Left ventricle myocardium superior (tissue), 1 donor: ENCODE measurements at regions not wholly inside any gene's neighbourhood (a gene's known extent, or its start where the extent isn't known, plus 50 kb on each side); places are given as distances from the start of the nearest gene placed in this dataset.
"Not testable (repeated sequence)": the region's sequence is repeated elsewhere in the genome, so short reads cannot be mapped to it uniquely, and the experiment has no call there.

Experiments
- ATAC-seq: fragments of 200-7000 bp; cut with Tn5 transposase; one replicate; pipeline ENCODE4 v1.9.1; 2020; ENCODE audit warnings: mild to moderate bottlenecking, moderate library complexity
- DNase-seq: peaks from one replicate; pipeline ENCODE4 v3.0.0-alpha.2; 2020
- intact Hi-C: fragments of 100-400 bp; cut with micrococcal nuclease; formaldehyde crosslinking; loops from one replicate; pipeline ENCODE4 v1.11.0; 2022
- donor health status: DM: no; HTN: yes; CAD: no; lungs with severe emphysema.

GRCh38 chr15:23750179-23750578 lies 63.1 kb upstream of the NDN start:
- no peak for DNase-seq
- intact Hi-C loops = no loop called here
- ATAC-seq = no peak

DNA sequence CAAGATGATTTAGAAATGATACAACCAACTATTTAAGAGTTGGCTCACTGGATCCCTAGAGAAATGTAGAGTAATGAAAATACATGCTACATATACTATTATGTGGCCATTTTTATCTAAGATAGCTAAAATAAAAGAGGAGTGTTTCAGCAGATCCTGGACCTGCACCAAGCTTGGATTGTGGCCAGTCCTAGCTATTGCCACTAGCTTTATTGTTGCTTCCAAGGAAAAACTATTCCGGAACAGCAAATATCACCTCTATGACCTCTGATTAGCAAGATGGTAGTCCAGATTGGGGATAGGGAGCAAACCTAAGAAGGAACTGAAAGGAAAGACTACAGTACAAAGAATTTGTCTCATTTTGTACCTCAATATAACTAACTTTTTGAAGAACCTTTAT lies 63.7 kb upstream of the NDN start:
- DNase-seq (no peak), ATAC-seq (no peak)
- intact Hi-C loops = no loop called here

- intact Hi-C loops = no loop called here
- no peak for ATAC-seq
These were observed 66.1 kb upstream of the NDN start for GRCh38 chr15:23753248-23753647.

DNA sequence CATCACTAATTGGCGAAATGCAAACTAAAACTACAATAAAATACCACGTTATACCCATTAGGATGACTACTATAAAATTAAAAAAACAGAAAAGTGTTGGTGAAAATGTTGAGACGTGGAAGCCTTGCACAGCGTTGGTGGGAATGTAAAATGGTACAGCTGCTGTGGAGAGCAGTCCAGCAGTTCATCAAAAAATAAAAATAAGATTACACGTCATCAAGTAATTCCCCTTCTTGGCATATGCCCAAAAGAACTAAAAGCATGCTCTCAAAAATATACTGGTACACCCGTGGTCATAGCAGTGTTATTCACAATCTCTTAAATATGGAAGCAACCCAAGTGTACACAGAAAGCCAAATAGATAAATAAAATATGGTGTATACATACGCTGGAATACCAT lies 71.8 kb upstream of the NDN start:
- intact Hi-C loops = no loop called here
- ATAC-seq (no peak), DNase-seq (no peak)

More at GRCh38 chr15:23753248-23753647, 66.1 kb upstream of the NDN start:
- no peak for DNase-seq

- ATAC-seq (no peak), DNase-seq (no peak)
- intact Hi-C loops = no loop called here
These were observed 72.9 kb upstream of the NDN start for GRCh38 chr15:23760024-23760423.

- ATAC-seq (no peak), DNase-seq (no peak)
- intact Hi-C loops = no loop called here
These were observed 74.3 kb upstream of the NDN start for GRCh38 chr15:23761386-23761785.

- intact Hi-C loops = no loop called here
- no peak for ATAC-seq
- DNase-seq = no peak
These were observed 74.9 kb upstream of the NDN start for GRCh38 chr15:23762026-23762425.

DNA sequence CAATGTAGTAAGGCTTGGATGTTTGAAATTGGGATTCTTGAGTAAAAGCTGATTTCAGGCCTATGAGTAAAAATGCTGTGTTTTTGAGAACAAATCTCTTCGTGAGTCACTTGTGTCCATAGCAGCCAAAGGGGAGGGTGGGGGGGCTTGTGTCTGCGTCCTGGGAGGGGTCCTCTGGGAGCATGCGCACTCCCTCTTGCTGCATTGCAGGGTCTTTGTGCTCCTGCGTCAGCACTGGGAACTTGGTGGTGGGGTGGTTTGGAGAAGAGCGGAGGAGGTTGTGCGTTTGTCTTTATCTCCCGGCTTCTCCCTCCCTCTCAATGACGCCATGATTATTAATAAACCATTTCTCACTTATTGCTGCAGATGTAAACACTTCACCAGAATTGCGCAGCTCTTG lies 75.9 kb upstream of the NDN start:
- DNase-seq (no peak), ATAC-seq (no peak)
- intact Hi-C loops = no loop called here

- intact Hi-C loops = no loop called here
- DNase-seq = no peak
- ATAC-seq = no peak
These were observed 77.2 kb upstream of the NDN start for GRCh38 chr15:23764306-23764705.

DNA sequence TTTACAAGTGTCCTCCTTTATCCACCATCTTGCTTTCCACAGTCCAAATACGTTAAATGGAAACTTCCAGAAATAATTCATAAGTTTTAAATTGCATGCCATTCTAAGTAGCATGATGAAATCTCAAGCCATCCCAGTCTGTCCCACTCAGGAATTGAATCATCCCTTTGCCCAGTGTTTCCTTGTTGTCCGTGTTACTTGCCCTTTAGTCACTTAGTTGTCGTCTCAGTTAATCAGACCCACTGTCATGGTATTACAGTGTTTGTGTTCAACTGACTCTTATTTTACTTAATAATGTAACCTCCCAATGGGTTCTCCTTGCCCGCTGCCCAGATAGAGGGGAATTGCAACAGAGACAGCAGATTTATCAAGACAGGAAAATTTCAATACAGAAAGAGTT lies 77.6 kb upstream of the NDN start:
- intact Hi-C loops = no loop called here
- ATAC-seq = no peak

DNA sequence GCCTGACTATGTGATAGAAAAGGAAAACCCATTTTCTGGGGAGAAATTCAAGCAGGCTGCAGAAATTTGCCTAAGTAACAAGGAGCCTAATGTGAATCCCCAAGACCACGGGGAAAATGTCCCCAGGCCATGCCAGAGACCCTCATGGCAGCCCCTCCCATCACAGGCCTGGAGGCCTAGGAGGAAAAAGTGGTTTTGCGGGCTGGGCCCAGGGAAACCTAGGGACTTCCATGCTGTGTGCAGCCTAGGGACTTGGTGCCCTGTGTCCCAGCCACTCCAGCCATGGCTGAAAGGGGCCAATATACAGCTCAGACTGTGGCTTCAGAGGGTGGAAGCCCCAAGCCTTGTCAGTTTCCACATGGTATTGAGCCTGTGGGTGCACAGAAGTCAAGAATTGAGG lies 79.7 kb upstream of the NDN start:
- DNase-seq, intact Hi-C loops, ATAC-seq: not testable (repeated sequence)

More for the DNA sequence above, 77.6 kb upstream of the NDN start:
- DNase-seq = no peak

DNA sequence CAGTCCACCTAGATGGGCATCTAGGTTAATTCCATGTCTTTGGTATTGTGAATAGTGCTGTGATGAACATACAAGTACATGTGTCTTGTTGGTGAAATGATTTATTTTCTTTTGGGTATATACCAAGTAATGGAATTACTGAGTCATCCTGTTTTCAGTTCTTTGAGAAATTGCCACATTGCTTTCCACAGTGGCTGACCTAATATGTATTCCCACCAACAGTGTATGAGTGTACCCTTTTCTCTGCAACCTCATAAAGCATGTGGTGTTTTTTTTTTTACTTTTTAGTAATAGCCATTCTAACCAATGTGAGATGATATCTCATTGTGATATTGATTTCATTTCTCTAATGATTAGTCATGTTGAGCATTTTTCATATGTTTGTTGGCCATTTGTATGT lies 86.0 kb upstream of the NDN start:
- intact Hi-C loops = no loop called here
- ATAC-seq (no peak), DNase-seq (no peak)

DNA sequence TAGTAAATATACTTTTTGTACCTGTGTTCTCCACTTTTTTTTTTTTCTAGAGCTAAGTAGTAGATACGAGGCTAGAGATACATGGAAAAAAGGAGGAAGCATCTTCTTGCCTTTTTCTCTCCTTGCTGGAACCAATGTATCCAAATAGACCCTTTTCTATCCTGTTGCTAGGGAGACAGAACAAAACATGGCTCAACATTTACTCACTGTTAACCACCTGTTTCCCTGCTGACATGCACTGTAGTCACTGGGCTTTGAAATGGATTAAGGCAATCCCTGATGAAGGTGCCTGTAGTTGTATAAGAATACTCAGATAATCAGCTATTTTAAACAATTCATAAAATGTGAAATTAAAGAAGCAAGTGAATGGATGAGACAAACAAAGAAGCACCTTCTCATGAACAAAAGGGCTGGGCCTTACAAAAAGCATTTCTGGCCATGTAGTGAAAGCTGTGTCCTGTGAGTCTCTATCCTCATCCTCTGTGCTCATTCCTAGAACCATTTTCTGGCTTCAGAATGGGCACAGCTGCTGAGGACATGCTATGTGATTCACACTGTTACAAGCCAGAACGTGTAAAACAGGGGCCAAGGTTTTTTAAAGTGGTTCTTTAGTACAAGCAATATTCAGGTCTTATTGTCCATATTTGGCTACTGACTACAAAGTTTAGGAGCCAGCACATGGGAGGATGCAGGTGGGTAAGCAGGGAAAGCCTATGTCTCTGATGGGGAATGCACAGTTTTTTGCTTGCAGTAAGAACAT lies 100.4 kb upstream of the NDN start:
- intact Hi-C loops = no loop called here
- DNase-seq (no peak), ATAC-seq (no peak)

GRCh38 chr15:23793191-23793680 lies 106.1 kb upstream of the NDN start:
- no peak for DNase-seq
- intact Hi-C loops = no loop called here
- no peak for ATAC-seq

- ATAC-seq (no peak), DNase-seq (no peak)
- intact Hi-C loops = no loop called here
These were observed 110.8 kb upstream of the NDN start for GRCh38 chr15:23797747-23798446.

GRCh38 chr15:23801881-23802280 lies 114.8 kb upstream of the NDN start:
- DNase-seq = no peak
- intact Hi-C loops = no loop called here
- no peak for ATAC-seq

DNA sequence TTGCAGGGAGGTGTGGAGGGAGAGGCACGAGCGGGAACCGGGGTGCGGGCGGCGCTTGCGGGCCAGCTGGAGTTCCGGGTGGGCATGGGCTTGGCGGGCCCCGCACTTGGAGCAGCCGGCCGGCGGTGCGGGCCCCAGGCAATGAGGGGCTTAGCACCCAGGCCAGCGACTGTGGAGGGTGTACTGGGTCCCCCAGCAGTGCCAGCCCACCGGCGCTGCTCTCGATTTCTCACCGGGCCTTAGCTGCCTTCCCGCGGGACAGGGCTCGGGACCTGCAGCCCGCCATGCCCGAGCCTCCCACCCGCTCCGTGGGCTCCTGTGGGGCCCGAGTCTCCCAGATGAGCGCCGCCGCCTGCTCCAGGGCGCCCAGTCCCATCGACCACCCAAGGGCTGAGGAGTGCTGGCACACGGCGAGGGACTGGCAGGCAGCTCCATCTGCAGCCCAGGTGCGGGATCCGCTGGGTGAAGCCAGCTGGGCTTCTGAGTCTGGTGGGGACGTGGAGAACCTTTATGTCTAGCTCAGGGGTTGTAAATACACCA lies 115.9 kb upstream of the NDN start:
- DNase-seq, ATAC-seq, intact Hi-C loops: not testable (repeated sequence)

- ATAC-seq = no peak
- intact Hi-C loops = no loop called here
These were observed 119.9 kb upstream of the NDN start for GRCh38 chr15:23806980-23807379.

DNA sequence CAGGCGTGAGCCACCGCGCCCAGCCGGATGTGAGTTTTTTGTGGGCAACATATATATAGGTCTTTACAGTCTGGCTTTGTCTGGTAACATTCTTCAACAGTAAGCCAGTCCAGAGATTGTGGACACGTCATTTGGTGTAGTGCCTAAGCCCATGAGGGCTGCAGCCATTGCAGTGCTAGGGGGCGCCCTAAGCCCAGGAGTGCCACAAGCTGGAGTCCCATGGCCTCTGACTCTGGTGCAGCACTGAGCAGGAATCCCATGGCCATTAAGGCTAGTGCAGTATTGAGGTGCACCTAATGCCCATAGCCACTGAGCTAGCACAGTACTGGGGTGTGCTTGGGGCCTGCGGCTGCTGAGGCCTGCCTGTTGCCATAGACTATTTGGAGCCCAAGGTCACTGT lies 136.4 kb upstream of the NDN start:
- intact Hi-C loops = no loop called here
- no peak for DNase-seq
- no peak for ATAC-seq

More at GRCh38 chr15:23806980-23807379, 119.9 kb upstream of the NDN start:
- DNase-seq = no peak

DNA sequence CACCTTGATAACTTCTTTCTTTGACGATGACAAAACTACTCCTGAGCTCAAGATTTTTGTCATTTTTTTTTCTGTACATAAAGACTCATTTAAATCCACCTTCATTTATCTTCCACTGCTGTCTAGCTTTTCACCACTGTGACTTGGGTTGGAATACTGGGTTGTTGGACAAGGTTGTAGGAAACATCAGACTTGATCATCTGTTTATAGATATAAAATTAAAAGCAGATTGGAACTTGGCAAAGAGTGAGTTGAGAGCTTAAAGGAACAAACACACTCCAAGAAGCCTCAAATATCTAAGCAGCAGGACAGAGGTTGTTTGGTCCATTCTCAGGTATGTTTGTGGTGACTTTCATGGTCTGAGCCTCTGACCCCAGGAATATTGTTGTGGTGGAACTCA lies 141.7 kb upstream of the NDN start:
- no peak for DNase-seq
- intact Hi-C loops = no loop called here
- ATAC-seq = no peak

DNA sequence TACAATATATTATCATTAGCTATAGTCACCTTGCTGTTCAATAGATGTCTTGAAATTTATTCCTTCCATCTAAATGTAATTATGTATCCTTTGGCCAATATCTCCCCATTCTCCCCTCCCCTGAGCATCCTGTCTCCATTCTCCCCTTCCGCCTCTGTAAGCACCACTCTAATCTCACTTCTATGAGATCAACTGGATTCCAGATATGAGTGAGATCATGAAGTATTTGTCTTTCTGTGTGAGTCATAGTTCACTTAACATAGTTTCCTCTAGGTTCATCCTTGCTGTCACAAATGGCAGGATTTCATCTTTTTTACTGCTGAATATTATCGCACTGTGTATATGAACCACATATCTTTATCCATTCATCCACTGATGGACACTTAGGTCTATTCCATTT lies 148.8 kb upstream of the NDN start:
- no peak for ATAC-seq

More for the DNA sequence above, 148.8 kb upstream of the NDN start:
- intact Hi-C loops = no loop called here
- DNase-seq = no peak
